Smooth muscle cell (in vitro differentiated cells): ENCODE measurements at regions not wholly inside any gene's neighbourhood (a gene's known extent, or its start where the extent isn't known, plus 50 kb on each side); places are given as distances from the start of the nearest gene placed in this dataset.

ENCODE experiments used
- DNase-seq: peaks from one replicate; lab custom pipeline; 2025; ENCODE audit not compliant: unreplicated experiment; lab: John Stamatoyannopoulos, UW
- H2AFZ ChIP-seq: fragments of 200-600 bp; sonication (generic); 2 replicates; pipeline ENCODE4 v1.6.0; 2016; ENCODE audit warnings: antibody characterized with exemption, low read depth, mild to moderate bottlenecking
- H3F3A ChIP-seq: fragments of 200-600 bp; sonication (generic); 2 replicates; pipeline ENCODE4 v1.6.0; 2017; ENCODE audit warnings: antibody characterized with exemption, low read depth
- H3K27ac ChIP-seq: fragments of 200-600 bp; sonication (generic); 2 replicates; pipeline ENCODE4 v1.5.1; 2016; ENCODE audit warnings: low read depth, mild to moderate bottlenecking
- H3K27me3 ChIP-seq: fragments of 200-600 bp; sonication (generic); 2 replicates; pipeline ENCODE4 v1.6.1; 2016; ENCODE audit warnings: low read depth, mild to moderate bottlenecking
- H3K36me3 ChIP-seq: fragments of 200-600 bp; sonication (generic); 2 replicates; pipeline ENCODE4 v1.5.1; 2016; ENCODE audit warnings: low read depth
- H3K4me1 ChIP-seq: fragments of 200-600 bp; sonication (generic); 2 replicates; pipeline ENCODE4 v1.5.1; 2016; ENCODE audit warnings: low read depth
- H3K4me2 ChIP-seq: fragments of 200-600 bp; sonication (generic); 2 replicates; pipeline ENCODE4 v1.6.0; 2016; ENCODE audit warnings: mild to moderate bottlenecking
- H3K4me3 ChIP-seq: fragments of 200-600 bp; sonication (generic); 2 replicates; pipeline ENCODE4 v1.5.1; 2016; ENCODE audit warnings: mild to moderate bottlenecking
- H3K79me2 ChIP-seq: fragments of 200-600 bp; sonication (generic); 2 replicates; pipeline ENCODE4 v1.6.0; 2016; ENCODE audit warnings: low read depth, mild to moderate bottlenecking
- H3K9ac ChIP-seq: fragments of 200-600 bp; sonication (generic); 2 replicates; pipeline ENCODE4 v1.6.0; 2016; ENCODE audit warnings: low read depth
- H3K9me3 ChIP-seq: fragments of 200-600 bp; sonication (generic); replicated peaks from 2 replicates; pipeline ENCODE4 v1.5.1; 2016; ENCODE audit warnings: low read depth
- H4K20me1 ChIP-seq: fragments of 200-600 bp; sonication (generic); 2 replicates; pipeline ENCODE4 v1.6.0; 2016; ENCODE audit warnings: low read depth
- CTCF ChIP-seq: fragments of 200-600 bp; sonication (generic); IDR thresholded peaks from 2 replicates; pipeline ENCODE4 v1.5.1; 2017; ENCODE audit warnings: borderline replicate concordance, mild to moderate bottlenecking, antibody characterized with exemption; ENCODE audit not compliant: insufficient read depth, poor library complexity, severe bottlenecking
- WGBS: methylation state at CpG from one replicate; pipeline ENCODE4 v1.1.7; 2016; ENCODE audit warnings: low lambda C conversion rate; 5-methylcytosine and 5-hydroxymethylcytosine counted together

- H3K4me3 ChIP-seq = no peak overlapping the region
- H3K27ac ChIP-seq = no peak overlapping the region
- no peak for DNase-seq
- no peaks in the 10 kb centered on the region for H3K27me3 ChIP-seq
- no peaks in the 10 kb centered on the region for H3K79me2 ChIP-seq
- no peak for TF ChIP-seq CTCF
- no peaks in the 10 kb centered on the region for H3K9me3 ChIP-seq
- 73% methylated on average over 3 of the region's 3 CpGs for WGBS
- H3K36me3 ChIP-seq = no peaks in the 10 kb centered on the region
- no peak overlapping the region for H3K4me2 ChIP-seq
- no peak overlapping the region for H3K9ac ChIP-seq
- no peaks in the 10 kb centered on the region for H4K20me1 ChIP-seq
- no peaks in the 10 kb centered on the region for H3K4me1 ChIP-seq
- no peaks in the 10 kb centered on the region for H3F3A ChIP-seq
- no peak overlapping the region for H2AFZ ChIP-seq
These were observed 73.1 kb upstream of the PLCB4 start for GRCh38 chr20:8995761-8996160.

- no peaks in the 10 kb centered on the region for H3K4me1 ChIP-seq
- H3K9me3 ChIP-seq = no peaks in the 10 kb centered on the region
- H4K20me1 ChIP-seq = no peaks in the 10 kb centered on the region
- H3F3A ChIP-seq = no peaks in the 10 kb centered on the region
- WGBS = 92% methylated on average over 2 of the region's 2 CpGs
- no peak overlapping the region for H3K27ac ChIP-seq
- H3K9ac ChIP-seq = no peak overlapping the region
- no peak for TF ChIP-seq CTCF
- H3K36me3 ChIP-seq = no peaks in the 10 kb centered on the region
- H3K79me2 ChIP-seq = no peaks in the 10 kb centered on the region
- no peak overlapping the region for H3K4me3 ChIP-seq
- no peaks in the 10 kb centered on the region for H3K27me3 ChIP-seq
- H3K4me2 ChIP-seq = no peak overlapping the region
- no peak for DNase-seq
- H2AFZ ChIP-seq = no peak overlapping the region
These were observed 71.9 kb upstream of the PLCB4 start for GRCh38 chr20:8996817-8997512.

- no peaks in the 10 kb centered on the region for H3K27me3 ChIP-seq
- no peaks in the 10 kb centered on the region for H4K20me1 ChIP-seq
- H3K27ac ChIP-seq = no peak overlapping the region
- H3K9me3 ChIP-seq = no peaks in the 10 kb centered on the region
- H3K4me2 ChIP-seq = no peak overlapping the region
- TF ChIP-seq CTCF = no peak
- H3K9ac ChIP-seq = no peak overlapping the region
- H3K36me3 ChIP-seq = no peaks in the 10 kb centered on the region
- 83% methylated on average over 4 of the region's 4 CpGs for WGBS
- H3K4me1 ChIP-seq = no peaks in the 10 kb centered on the region
- no peak for DNase-seq
- no peaks in the 10 kb centered on the region for H3K79me2 ChIP-seq
- no peaks in the 10 kb centered on the region for H3F3A ChIP-seq
- no peak overlapping the region for H3K4me3 ChIP-seq
- H2AFZ ChIP-seq = no peak overlapping the region
These were observed 71.2 kb upstream of the PLCB4 start for GRCh38 chr20:8997701-8998117.

GRCh38 chr20:9011121-9011520 is 57.8 kb upstream of the PLCB4 start:
- 82% methylated on average over 2 of the region's 2 CpGs for WGBS
- no peaks in the 10 kb centered on the region for H3K36me3 ChIP-seq

More at GRCh38 chr20:9011121-9011520, 57.8 kb upstream of the PLCB4 start:
- Histone ChIP-seq H3K4me1 (peaks cover 13% of the 10 kb centered on the region), H3K4me2 (no peak overlapping the region), H3K27ac (no peak overlapping the region), H3F3A (no peaks in the 10 kb centered on the region), H3K9me3 (no peaks in the 10 kb centered on the region), H3K4me3 (no peak overlapping the region), H3K9ac (no peak overlapping the region), H3K79me2 (no peaks in the 10 kb centered on the region), H4K20me1 (no peaks in the 10 kb centered on the region), H3K27me3 (no peaks in the 10 kb centered on the region), H2AFZ (no peak overlapping the region)
- no peak for DNase-seq
- TF ChIP-seq CTCF = no peak
